HG02884 (cell line): ENCODE measurements at regions not wholly inside any gene's neighbourhood (a gene's known extent, or its start where the extent isn't known, plus 50 kb on each side); places are given as distances from the start of the nearest gene placed in this dataset.
"Not testable (repeated sequence)": the region's sequence is repeated elsewhere in the genome, so short reads cannot be mapped to it uniquely, and the experiment has no call there.

Experiments
- ATAC-seq: cut with Tn5 transposase; IDR thresholded peaks from one replicate; pipeline ENCODE4 v1.9.1; 2021; ENCODE audit warnings: mild to moderate bottlenecking, moderate library complexity; ENCODE audit not compliant: unreplicated experiment

GRCh38 chr2:180238729-180239128, 231.6 kb upstream of the CWC22 start:
- ATAC-seq, result no peak

- ATAC-seq, result not testable (repeated sequence)
These were observed 229.0 kb upstream of the CWC22 start for GRCh38 chr2:180236061-180236460.

GRCh38 chr2:180235506-180235905, 228.4 kb upstream of the CWC22 start:
- ATAC-seq, result not testable (repeated sequence)

- not testable (repeated sequence) for ATAC-seq
These were observed 227.9 kb upstream of the CWC22 start for GRCh38 chr2:180234991-180235390.

GRCh38 chr2:180231015-180231414, 223.9 kb upstream of the CWC22 start:
- no peak for ATAC-seq

GRCh38 chr2:180227461-180227860, 220.4 kb upstream of the CWC22 start:
- ATAC-seq, result no peak

- ATAC-seq, result no peak
These were observed 218.0 kb upstream of the CWC22 start for GRCh38 chr2:180225118-180225517.

GRCh38 chr2:180222644-180223043, 215.5 kb upstream of the CWC22 start:
- ATAC-seq, result no peak

GRCh38 chr2:180219491-180219890, 212.4 kb upstream of the CWC22 start:
- ATAC-seq, result no peak

GRCh38 chr2:180208841-180209240, 201.7 kb upstream of the CWC22 start:
- no peak for ATAC-seq

GRCh38 chr2:180205621-180206235, 198.6 kb upstream of the CWC22 start:
- no peak for ATAC-seq

GRCh38 chr2:180203972-180204371, 196.9 kb upstream of the CWC22 start:
- ATAC-seq, result no peak

- no peak for ATAC-seq
These were observed 195.4 kb upstream of the CWC22 start for GRCh38 chr2:180202467-180202951.

- no peak for ATAC-seq
These were observed 189.4 kb upstream of the CWC22 start for GRCh38 chr2:180196419-180196977.

GRCh38 chr2:180195847-180196246, 188.8 kb upstream of the CWC22 start:
- ATAC-seq, result no peak

GRCh38 chr2:180191432-180192124, 184.5 kb upstream of the CWC22 start:
- ATAC-seq, result no peak

- ATAC-seq, result no peak
These were observed 183.8 kb upstream of the CWC22 start for GRCh38 chr2:180190851-180191250.

- no peak for ATAC-seq
These were observed 180.5 kb upstream of the CWC22 start for GRCh38 chr2:180187611-180188010.

GRCh38 chr2:180184506-180184905, 177.4 kb upstream of the CWC22 start:
- no peak for ATAC-seq

- no peak for ATAC-seq
These were observed 173.4 kb upstream of the CWC22 start for GRCh38 chr2:180180511-180180910.

GRCh38 chr2:180177534-180177933, 170.4 kb upstream of the CWC22 start:
- ATAC-seq, result no peak

- no peak for ATAC-seq
These were observed 168.6 kb upstream of the CWC22 start for GRCh38 chr2:180175736-180176135.
